Activated T-helper 17 cell treated with anti-CD3 and anti-CD28 coated beads, Interleukin-2, amount 50 U/mL, for 72 hours (primary cell): ENCODE measurements at regions not wholly inside any gene's neighbourhood (a gene's known extent, or its start where the extent isn't known, plus 50 kb on each side); places are given as distances from the start of the nearest gene placed in this dataset.

Experiments used
- ATAC-seq: fragments of 150-1000 bp; cut with Tn5 transposase; replicated peaks from 2 replicates; pipeline ENCODE4 v1.10.0; 2021; ENCODE audit warnings: mild to moderate bottlenecking, moderate library complexity
- H3K27ac Mint-ChIP-seq: one replicate; pipeline ENCODE4 v1.8.0; 2022; ENCODE audit warnings: mixed read lengths
- H3K27me3 Mint-ChIP-seq: one replicate; pipeline ENCODE4 v1.8.0; 2022; ENCODE audit warnings: mixed read lengths
- H3K36me3 Mint-ChIP-seq: one replicate; pipeline ENCODE4 v1.8.0; 2022; ENCODE audit warnings: low read depth, mild to moderate bottlenecking, mixed read lengths
- H3K4me1 Mint-ChIP-seq: one replicate; pipeline ENCODE4 v1.8.0; 2022; ENCODE audit warnings: mixed read lengths
- H3K4me3 Mint-ChIP-seq: one replicate; pipeline ENCODE4 v1.8.0; 2022; ENCODE audit warnings: mild to moderate bottlenecking, mixed read lengths
- H3K9me3 Mint-ChIP-seq: one replicate; pipeline ENCODE4 v1.8.0; 2022; ENCODE audit warnings: mixed read lengths

GRCh38 chr7:35419391-35419755 is 165.5 kb upstream of the TBX20 start:
- Mint-ChIP-seq H3K4me1 (no peaks in the 10 kb centered on the region), H3K9me3 (no peaks in the 10 kb centered on the region), H3K27me3 (peaks cover 21% of the 10 kb centered on the region), H3K4me3 (no peak overlapping the region), H3K27ac (no peak overlapping the region), H3K36me3 (no peaks in the 10 kb centered on the region)
- ATAC-seq = no peak

- Mint-ChIP-seq H3K27me3 (peaks cover 16% of the 10 kb centered on the region), H3K27ac (no peak overlapping the region), H3K4me3 (no peak overlapping the region), H3K9me3 (no peaks in the 10 kb centered on the region), H3K36me3 (no peaks in the 10 kb centered on the region), H3K4me1 (no peaks in the 10 kb centered on the region)
- no peak for ATAC-seq
Observed at GRCh38 chr7:35418716-35419390, 165.0 kb upstream of the TBX20 start.

- Mint-ChIP-seq H3K9me3 (no peaks in the 10 kb centered on the region), H3K27ac (no peak overlapping the region), H3K4me3 (no peak overlapping the region), H3K36me3 (no peaks in the 10 kb centered on the region), H3K27me3 (peaks cover 17% of the 10 kb centered on the region), H3K4me1 (no peaks in the 10 kb centered on the region)
- ATAC-seq = no peak
Observed at GRCh38 chr7:35416568-35416967, 162.7 kb upstream of the TBX20 start.

- Mint-ChIP-seq H3K4me3 (no peak overlapping the region), H3K4me1 (no peaks in the 10 kb centered on the region), H3K27ac (no peak overlapping the region), H3K9me3 (no peaks in the 10 kb centered on the region), H3K36me3 (no peaks in the 10 kb centered on the region), H3K27me3 (peaks cover 23% of the 10 kb centered on the region)
- no peak for ATAC-seq
Observed at GRCh38 chr7:35415411-35415822, 161.5 kb upstream of the TBX20 start.

- Mint-ChIP-seq H3K27ac (no peak overlapping the region), H3K9me3 (no peaks in the 10 kb centered on the region), H3K4me1 (no peaks in the 10 kb centered on the region), H3K4me3 (no peak overlapping the region), H3K36me3 (no peaks in the 10 kb centered on the region), H3K27me3 (peaks cover 20% of the 10 kb centered on the region)
- no peak for ATAC-seq
Observed at GRCh38 chr7:35411331-35411730, 157.4 kb upstream of the TBX20 start.

GRCh38 chr7:35405461-35405860 is 151.6 kb upstream of the TBX20 start:
- ATAC-seq = no peak
- H3K27ac Mint-ChIP-seq = no peak overlapping the region
- peaks cover 3% of the 10 kb centered on the region for H3K27me3 Mint-ChIP-seq
- H3K4me1 Mint-ChIP-seq = no peaks in the 10 kb centered on the region
- no peak overlapping the region for H3K4me3 Mint-ChIP-seq
- no peaks in the 10 kb centered on the region for H3K9me3 Mint-ChIP-seq
- no peaks in the 10 kb centered on the region for H3K36me3 Mint-ChIP-seq

- H3K9me3 Mint-ChIP-seq = no peaks in the 10 kb centered on the region
- H3K27ac Mint-ChIP-seq = no peak overlapping the region
- no peak for ATAC-seq
- H3K27me3 Mint-ChIP-seq = peaks cover 8% of the 10 kb centered on the region
- H3K36me3 Mint-ChIP-seq = no peaks in the 10 kb centered on the region
- no peaks in the 10 kb centered on the region for H3K4me1 Mint-ChIP-seq
- no peak overlapping the region for H3K4me3 Mint-ChIP-seq
Observed at GRCh38 chr7:35401217-35401879, 147.4 kb upstream of the TBX20 start.

GRCh38 chr7:35399840-35400239 is 145.9 kb upstream of the TBX20 start:
- ATAC-seq = no peak

GRCh38 chr7:35399216-35399615 is 145.3 kb upstream of the TBX20 start:
- H3K4me3 Mint-ChIP-seq = no peak overlapping the region
- H3K27ac Mint-ChIP-seq = no peak overlapping the region
- peaks cover 15% of the 10 kb centered on the region for H3K27me3 Mint-ChIP-seq
- H3K9me3 Mint-ChIP-seq = no peaks in the 10 kb centered on the region
- no peak for ATAC-seq
- H3K4me1 Mint-ChIP-seq = no peaks in the 10 kb centered on the region
- no peaks in the 10 kb centered on the region for H3K36me3 Mint-ChIP-seq

More at GRCh38 chr7:35399840-35400239, 145.9 kb upstream of the TBX20 start:
- Mint-ChIP-seq H3K4me3 (no peak overlapping the region), H3K4me1 (no peaks in the 10 kb centered on the region), H3K27ac (no peak overlapping the region), H3K36me3 (no peaks in the 10 kb centered on the region), H3K9me3 (no peaks in the 10 kb centered on the region), H3K27me3 (peaks cover 14% of the 10 kb centered on the region)

GRCh38 chr7:35398518-35398917 is 144.6 kb upstream of the TBX20 start:
- no peak for ATAC-seq
- Mint-ChIP-seq H3K4me1 (no peaks in the 10 kb centered on the region), H3K36me3 (no peaks in the 10 kb centered on the region), H3K27ac (no peak overlapping the region), H3K9me3 (no peaks in the 10 kb centered on the region), H3K4me3 (no peak overlapping the region), H3K27me3 (peaks cover 15% of the 10 kb centered on the region)

- Mint-ChIP-seq H3K36me3 (no peaks in the 10 kb centered on the region), H3K4me3 (no peak overlapping the region), H3K4me1 (no peaks in the 10 kb centered on the region), H3K9me3 (no peaks in the 10 kb centered on the region), H3K27me3 (peaks cover 3% of the 10 kb centered on the region), H3K27ac (no peak overlapping the region)
- no peak for ATAC-seq
Observed at GRCh38 chr7:35390146-35390545, 136.2 kb upstream of the TBX20 start.

GRCh38 chr7:35389636-35390035 is 135.7 kb upstream of the TBX20 start:
- Mint-ChIP-seq H3K9me3 (no peaks in the 10 kb centered on the region), H3K27me3 (no peaks in the 10 kb centered on the region), H3K36me3 (no peaks in the 10 kb centered on the region), H3K4me3 (no peak overlapping the region), H3K27ac (no peak overlapping the region), H3K4me1 (no peaks in the 10 kb centered on the region)
- no peak for ATAC-seq

GRCh38 chr7:35386816-35387706 is 133.2 kb upstream of the TBX20 start:
- H3K9me3 Mint-ChIP-seq = no peaks in the 10 kb centered on the region
- no peak overlapping the region for H3K4me3 Mint-ChIP-seq
- no peaks in the 10 kb centered on the region for H3K27me3 Mint-ChIP-seq
- ATAC-seq = no peak
- H3K4me1 Mint-ChIP-seq = no peaks in the 10 kb centered on the region
- no peak overlapping the region for H3K27ac Mint-ChIP-seq
- no peaks in the 10 kb centered on the region for H3K36me3 Mint-ChIP-seq

- no peak for ATAC-seq
- no peaks in the 10 kb centered on the region for H3K9me3 Mint-ChIP-seq
- H3K4me3 Mint-ChIP-seq = no peak overlapping the region
- no peaks in the 10 kb centered on the region for H3K4me1 Mint-ChIP-seq
- H3K27me3 Mint-ChIP-seq = no peaks in the 10 kb centered on the region
- no peak overlapping the region for H3K27ac Mint-ChIP-seq
- H3K36me3 Mint-ChIP-seq = no peaks in the 10 kb centered on the region
Observed at GRCh38 chr7:35386082-35386815, 132.3 kb upstream of the TBX20 start.
